GF-D8 (cell line): ENCODE measurements at regions not wholly inside any gene's neighbourhood (a gene's known extent, or its start where the extent isn't known, plus 50 kb on each side); places are given as distances from the start of the nearest gene placed in this dataset.

Experiments
- DNase-seq: peaks from one replicate; lab custom pipeline; 2025; lab: John Stamatoyannopoulos, UW

DNA sequence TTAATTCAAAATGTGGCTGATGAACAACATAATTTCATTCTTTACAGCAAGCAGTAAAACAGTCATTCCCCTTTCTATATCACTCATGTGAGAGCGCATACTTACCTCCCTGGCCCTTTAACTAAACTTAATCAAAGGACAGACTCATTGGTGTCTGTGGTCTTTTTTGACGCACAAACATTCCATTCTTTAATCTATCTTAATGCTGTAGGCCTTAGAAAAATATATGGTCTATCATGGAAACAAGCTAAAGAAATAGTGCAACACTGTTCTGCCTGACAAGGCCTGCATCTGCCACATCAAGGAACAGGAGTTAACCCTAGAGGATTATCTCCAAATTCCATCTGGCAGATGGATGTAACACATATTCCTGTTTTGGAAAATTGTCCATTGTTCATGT, 878.1 kb downstream of the NLGN4Y start:
- DNase-seq: no peak

DNA sequence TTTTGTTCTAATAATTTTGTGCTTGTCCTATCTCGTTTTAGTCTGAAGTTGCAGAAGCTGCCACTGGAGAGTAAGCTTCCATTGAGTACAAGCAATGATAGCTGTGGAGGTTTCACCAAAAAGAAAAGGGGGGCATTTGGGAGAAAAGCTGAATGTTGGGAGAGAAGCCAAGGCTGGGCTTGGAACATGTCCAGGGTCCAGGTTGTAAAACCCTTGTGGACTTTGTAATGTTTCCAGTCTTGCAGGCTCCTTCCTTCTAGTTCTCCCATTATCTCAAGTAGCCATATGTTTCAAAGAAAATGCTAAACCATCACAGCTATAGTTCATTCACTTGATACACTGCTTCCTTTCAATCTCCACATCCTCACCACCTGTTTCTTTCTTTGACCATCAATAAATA, 880.2 kb downstream of the NLGN4Y start:
- no peak for DNase-seq

DNA sequence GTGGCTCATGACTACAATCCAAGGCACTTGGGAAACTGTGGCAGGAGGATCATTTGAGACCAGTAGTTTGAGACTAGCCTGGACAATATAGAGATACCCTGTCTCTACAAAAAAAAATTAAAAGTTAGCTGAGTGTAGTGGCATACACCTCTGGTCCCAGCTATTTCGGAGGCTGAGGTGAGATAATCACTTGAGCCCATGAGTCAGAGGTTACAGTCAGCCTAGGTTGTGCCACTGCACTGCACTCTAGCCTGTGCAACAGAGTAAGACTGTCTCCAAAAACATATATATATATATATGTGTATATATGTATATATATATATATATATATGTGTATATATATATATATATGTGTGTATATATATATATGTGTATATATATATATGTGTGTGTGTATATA, 890.8 kb downstream of the NLGN4Y start:
- DNase-seq: no peak

DNA sequence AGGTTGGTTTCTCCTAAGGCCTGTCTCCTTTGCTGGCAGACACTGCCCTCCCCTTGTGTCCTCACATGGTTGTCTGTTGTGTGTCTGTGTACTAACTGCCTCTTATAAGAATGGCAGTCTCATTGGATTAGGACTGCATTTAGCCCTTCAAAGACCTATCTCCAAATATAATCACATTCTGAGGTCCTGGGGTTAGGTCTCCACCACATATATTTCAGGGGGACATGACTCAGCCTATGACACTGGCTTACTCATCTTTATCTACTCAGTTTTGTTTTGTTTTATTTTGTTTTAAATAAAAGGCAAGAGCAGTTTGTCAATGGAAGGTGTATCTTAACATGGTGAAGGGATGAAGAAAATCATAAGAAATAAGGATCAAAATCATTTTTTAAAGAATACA, 894.3 kb downstream of the NLGN4Y start:
- no peak for DNase-seq

DNA sequence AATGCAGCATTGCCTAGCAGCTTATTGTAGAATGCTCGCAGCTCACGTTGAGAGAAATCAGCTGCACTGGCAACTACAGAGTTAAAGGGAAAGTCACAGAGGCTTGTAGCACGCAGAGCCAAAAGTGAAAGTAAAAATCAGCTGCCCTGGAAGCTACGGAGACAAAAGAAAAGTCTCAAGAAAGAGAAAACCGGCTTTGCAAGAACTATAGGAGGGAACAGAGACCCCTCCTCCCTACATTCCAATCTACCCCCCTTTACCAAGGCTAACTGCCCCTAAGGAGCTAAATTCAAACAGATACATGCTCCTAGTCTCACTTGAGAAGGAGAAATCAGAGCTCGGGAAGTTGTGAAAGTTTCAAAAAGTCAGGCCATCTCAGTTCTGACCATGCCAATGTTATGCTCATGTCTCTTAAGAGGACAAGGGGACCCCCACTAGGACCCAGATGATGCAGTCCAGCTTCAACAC, 900.4 kb downstream of the NLGN4Y start:
- DNase-seq: no peak

DNA sequence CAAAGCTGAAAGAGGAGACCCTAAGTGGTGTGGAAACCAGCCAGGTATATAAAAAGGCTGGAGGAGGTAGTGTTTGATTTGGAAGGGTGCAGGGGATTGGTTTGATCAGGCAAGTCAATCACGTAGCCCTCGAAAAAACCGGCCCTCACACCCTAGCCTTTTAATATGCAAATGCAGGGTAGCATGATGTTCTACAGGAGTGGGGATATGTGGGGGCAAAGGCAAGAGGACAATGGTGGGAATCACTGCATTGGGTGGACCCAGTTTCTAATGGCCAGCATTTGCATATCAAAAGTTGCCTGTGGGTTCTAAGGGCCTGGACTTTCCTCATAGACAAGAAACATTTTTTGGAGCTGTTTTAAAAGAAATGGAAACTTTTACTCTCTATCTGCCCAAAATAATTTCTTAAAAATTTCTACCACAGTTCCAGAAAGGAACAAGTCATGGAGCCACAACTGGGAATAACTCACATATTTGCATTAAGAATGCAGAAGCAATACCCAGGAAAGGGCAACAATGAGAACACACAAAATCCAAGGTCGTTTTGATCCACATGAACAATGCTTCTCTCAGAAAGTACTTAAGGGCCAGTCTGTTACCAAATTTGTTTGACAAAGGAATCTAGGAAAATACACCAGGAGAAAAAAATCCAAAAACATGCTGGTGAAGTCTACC, 915.8 kb downstream of the NLGN4Y start:
- no peak for DNase-seq

DNA sequence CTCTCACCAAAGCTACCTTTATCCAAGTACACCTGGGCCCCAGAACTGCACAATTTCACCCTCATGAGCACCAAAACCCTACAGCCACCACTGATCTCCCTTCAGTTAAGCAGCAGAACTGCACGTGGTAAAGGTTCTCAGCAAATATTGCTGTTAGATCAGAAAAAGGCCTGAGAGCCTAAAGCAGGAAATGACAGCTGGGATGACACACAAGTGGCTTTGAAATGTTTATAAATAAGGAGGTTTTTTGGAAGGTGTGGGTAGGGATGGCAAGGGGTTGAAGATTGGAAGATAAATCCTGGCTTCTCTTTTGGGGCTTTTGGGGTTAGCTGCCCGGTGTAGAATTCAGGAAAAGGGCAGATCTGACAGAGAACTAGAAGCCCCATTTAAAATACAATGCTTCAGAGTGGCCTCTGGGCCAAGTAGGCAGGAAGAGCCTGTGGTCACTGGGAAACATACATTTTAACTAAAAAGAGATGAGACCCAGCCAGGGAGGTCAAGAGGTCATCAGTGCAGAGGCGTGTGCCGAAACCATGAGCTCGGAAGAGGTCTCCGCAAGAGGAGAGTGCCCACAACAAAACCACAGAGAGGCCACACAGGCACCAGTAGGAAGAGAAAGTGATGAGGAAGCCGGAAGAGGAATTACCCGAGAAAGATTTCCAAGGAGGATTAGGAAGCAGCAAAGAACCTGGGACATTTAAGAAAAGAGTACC, 916.5 kb downstream of the NLGN4Y start:
- DNase-seq: no peak

DNA sequence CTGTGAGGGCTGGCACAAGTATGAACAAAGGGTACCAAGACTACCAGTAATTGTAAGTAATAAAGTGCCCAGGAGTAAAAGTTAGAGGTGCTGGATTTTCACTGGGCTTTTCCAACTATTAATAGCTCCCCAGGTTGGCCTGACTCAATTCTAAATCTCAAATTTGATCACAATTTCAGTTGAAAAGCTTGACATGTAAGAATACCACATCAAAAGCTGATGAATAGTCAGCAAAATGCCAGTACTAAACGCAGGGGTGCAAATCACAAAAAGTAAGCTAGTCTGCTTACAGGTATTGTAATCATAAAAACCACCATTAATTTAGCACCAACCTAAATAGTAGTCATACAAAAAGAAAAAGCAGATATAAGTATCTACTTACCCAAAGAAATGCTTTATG, 917.5 kb downstream of the NLGN4Y start:
- DNase-seq: no peak

DNA sequence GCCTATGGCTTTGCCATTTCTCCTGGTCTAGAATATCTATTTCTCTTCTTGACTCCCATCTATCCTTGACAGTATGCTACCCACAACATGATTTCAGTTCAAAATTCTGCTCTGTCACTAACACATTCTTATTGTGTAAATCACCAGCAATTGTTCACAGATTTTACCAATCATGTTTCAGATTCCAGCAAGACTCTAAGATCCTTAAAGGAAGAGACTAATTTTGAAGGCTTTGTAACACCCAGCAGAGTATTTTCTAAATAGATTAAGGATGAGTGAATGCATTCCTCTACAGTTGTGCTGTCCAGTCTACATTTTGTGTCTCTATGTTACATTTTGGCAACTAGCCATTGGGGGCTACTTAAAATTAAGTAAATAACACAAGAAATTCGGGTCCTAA, 921.5 kb downstream of the NLGN4Y start:
- no peak for DNase-seq

DNA sequence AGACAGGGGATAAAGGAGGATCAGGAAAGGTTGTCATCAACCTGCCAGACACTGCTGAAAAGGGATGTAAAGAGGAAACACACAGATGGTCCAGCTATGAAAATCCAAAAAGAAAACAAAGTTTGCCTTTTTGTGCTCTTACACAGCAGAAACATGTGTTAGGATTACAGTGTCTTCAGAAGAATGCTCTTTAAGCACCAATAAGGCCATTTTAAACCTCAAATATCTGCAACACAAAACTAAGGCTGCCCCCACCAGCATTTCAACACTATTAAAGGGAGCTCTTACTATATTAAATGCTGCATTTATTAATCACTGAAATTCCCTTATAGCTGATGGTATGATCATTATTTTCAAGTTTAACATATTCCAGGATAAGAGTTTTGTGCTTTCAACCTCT, 922.5 kb downstream of the NLGN4Y start:
- DNase-seq: no peak

DNA sequence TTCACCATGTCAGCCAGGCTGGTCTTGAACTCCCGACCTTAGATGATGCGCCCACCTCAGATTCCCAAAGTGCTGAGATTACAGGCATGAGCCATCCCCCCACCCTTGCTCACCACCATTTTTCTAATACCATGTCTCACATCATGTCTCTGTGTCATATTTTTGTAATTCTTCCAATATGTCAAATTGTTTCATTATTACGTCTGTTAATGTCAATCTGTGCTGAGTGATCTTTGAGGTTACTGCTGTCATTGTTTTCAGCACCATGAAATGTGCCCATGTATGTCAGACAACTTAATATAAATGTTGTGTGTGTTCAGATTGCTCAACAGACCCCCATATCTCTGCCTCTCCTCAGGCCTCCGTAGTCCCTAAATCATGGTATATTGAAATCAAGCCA, 923.6 kb downstream of the NLGN4Y start:
- no peak for DNase-seq

DNA sequence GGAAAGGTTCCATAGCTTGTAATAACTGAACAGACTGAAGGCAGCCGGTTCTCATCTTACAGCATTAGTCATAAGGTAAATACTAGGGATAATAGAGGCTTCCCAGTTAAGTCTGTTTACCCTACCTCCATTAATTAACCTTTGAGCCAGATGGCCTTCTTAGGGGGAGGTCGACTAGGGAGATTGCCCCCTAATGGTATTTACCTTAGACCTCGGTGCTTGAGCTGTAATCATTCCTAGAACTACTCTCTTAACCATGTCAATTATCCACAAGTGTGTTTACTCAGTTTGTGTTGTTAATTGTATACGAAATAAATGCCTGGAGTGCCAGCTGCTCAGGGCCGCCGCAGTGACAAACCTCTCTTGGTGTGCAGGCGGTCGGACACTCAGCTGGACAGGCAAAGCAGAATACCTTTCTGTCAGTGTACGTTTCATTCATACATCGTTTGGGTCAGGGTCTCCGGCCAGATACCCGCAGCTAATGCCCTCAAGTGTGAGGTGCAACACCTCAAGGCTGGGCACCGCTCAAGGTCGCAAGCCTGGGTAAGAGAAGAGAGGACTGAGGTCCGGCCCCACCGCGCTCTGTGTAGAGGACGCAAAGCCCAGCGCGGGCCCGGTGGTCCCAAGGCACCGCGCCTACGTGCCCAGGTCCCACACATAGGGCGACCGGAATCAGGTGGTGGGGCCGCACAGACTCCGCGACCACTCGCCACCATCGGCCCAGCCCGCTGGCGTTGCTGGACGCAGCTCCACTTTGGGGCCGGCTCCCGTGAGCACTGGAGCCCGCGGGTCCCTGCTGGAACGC, 931.0 kb downstream of the NLGN4Y start:
- DNase-seq: no peak

DNA sequence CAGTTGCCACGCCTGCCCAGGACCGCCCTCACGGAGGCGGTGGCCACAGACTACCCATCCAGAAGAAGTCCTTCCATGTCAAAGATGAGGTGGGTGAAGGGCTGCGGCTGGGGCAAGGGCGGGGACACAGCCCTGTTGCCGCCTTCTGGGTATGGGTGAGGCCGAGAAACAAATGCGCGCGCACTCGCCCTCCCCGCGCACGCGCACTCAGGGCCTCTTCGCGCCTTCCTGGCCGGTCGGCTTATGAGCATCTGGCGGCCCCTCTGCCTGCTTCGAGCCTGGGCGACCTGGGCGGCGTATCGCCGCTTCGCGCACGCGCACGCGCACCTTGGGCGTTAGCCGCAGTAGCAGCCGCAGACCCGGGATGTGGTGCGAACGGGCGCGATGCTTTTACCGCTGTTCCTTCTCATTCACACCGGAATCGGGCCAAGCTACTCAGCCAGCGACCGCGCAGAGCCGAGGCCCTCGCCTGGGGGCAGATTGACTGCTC, 931.7 kb downstream of the NLGN4Y start:
- no peak for DNase-seq

DNA sequence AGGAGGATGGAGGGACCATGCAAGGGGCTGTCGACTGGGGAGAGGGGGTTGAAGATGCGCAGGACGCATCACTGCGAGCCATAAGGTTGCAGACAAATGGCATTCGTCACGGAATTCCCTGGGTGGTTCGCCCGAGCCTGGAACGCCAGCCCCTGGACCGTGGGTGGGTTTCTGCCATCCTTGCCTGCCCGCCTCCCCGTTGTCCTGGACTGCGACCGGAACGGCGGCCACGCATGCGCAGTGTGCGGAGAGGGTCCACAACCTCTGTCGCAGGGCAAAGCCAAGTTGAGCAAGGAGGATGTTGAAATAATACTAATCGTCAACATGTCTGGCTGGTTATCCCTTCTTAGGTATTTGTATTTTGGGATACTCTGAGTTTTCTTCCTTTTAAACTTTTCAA, 932.2 kb downstream of the NLGN4Y start:
- no peak for DNase-seq

DNA sequence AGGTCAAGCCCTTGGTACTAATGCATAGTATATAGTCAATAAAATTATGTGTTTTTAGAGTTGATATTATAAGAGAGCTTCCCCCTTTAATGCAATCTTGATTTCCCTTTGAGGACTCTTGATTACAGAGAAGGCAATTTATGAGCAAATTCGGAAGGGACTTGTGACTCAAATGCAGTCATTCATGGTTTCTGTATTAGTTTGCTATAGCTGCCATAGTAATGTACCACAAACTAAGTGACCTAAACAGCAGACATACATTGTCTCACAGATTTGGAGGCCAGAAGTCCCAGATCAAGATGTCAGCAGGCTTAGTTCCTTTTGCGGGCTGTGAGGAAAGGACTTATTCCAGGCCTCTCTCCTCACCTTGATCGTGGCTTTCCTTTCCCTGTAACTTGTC, 933.4 kb downstream of the NLGN4Y start:
- DNase-seq: no peak

DNA sequence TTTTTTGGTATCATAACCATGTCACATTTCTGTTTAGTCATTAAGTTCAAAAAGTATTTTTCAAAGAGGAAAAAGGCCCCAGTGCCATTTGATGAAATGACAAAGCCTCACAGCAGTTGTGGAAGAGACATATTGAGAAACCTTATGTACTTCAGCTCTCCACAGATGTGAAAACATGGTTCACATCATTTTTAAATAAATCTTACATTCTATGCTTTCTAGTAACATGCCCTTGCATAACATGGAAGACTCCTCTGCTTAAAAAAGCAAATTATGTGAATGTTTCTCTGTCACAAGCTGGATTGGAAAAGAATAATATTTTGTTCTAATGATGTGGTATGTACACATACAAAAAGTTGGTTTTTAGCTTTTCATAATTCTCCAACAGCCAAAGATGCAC, 934.1 kb downstream of the NLGN4Y start:
- no peak for DNase-seq

DNA sequence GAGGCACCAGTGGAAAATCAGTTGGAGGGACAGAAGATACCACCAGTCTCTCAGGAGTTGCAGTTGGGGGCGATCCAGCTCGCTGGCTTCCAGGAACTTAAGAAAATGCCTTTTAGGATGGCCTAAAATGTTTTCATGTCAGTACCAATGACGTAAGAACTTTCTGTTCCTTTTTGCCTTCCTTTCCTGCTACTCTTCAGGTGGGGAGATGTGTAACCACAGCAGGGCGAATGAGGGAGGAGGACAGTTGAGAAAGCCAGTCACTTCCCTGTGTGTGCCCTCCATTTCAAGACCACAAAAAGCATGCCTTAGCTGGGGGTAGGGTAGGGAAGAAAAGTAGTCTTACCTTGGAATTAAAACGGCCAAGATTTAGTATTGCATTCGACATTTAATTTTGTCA, 941.6 kb downstream of the NLGN4Y start:
- DNase-seq: no peak

DNA sequence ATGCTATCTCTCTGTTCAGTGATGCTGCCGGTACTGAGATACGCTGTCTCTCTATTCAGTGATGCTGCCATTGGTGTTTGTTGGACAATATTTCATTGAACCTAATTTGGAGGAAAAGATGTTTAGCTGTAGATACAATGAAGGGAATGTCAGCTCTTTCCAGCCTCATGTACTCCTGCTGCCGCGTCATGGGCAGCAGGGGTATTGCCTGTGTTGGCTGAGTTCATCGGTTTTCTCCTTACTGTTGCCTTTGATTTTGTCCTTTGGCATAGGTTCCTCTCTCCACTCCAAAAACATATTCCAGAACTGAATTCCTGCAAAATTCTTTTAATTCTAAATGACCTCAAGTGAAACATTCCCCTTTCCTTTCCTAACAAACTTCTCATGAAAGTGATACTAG, 942.6 kb downstream of the NLGN4Y start:
- DNase-seq: no peak

DNA sequence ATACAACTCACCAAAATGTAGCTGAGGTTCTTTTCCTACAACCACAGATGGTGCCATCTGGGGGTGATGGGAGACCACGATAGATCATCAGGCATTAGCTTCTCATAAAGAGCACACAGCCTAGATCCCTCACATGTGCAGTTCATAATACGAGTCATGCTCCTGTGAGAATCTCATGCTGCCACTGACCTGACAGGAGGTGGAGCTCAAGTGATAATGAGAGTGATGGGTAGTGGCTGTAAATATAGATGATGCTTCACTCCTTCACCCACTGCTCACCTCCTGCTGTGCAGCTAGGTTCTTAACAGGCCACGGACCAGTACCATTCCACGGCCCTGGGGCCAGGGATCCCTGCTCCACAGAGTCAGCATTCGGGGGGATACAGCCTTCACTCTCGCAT, 943.8 kb downstream of the NLGN4Y start:
- no peak for DNase-seq

DNA sequence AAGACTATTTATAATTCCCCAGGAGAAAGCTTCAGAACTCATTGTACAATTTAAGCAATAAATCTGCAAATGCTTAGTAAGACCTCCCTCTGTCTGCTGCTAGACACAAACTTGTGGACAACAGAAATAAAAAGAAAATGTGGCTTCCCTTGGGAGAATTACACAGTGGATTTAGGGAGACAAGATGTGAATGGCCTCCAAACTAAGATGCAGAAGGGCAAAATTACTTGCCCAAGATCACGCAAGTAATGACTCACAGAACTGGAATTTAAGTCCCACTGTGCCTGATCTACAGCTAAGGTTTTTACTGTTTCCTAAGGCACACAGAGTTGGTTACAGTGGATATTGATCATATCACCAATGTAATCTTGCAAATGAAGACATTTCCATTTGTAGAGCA, 947.0 kb downstream of the NLGN4Y start:
- no peak for DNase-seq

DNA sequence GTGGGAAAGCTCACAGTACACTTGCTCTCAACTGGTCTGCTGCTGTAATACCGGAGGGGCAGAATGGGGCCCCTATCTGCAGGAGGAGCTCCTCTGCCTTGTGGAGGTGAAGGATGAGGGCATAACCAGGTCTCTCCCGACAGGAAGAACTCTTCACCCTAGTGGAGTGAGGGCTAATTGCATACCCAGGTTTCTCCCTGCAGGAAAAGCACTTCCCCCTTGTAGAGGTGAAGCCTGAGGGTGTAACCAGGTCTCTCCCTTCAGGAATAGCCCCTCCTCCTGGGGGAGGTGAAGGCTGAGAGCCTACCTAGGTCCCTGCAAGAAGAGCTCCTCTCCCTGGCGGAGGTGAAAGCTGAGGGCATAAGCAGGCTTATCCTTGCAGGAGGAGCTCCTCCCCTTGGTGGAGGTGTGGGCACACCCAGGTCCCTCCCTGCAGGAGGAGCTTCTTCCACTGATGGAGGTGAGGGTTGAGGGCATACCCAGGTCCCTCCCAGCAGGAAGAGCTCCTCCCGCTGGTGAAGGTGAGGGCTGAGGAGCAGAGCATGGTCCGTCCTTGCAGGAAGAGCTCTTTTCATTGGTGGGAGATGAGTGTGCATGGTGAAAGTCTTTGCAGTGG, 954.1 kb downstream of the NLGN4Y start:
- DNase-seq: no peak

DNA sequence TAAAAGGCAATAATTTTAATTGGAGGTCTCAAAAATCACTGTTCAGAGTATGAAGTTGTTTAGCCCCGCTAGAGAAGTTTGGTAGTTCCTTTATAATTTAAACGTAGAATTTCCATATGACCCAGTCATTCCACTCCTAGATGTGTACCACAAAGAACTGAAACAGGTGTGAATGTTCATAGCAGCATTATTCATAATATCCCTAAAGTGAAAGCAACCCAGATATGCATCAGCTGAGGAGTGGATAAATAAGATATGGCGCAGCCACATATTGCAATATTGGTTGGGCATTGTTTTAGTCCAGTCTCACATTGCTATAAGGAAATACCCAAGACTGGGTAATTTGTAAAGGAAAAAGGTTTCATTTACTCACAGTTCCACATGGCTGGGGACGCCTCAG, 976.2 kb downstream of the NLGN4Y start:
- DNase-seq: no peak

DNA sequence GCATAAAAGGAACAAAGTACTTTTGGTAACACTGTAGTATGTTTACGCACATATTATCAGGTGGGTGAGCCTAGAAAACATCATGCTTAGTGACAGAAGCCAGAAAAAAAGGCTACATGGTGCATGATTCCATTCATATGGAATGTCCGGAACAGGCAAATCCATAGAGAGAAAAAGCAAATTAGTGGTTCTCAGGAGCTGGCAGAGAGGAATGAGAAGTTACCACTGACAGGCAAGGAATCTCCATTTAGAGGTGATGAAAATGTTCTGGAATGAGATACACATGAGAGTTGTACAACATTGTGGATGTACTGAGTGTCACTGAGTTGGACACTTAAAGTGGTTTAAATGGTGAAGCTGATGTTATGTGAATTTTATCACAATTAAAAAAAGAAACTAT, 976.9 kb downstream of the NLGN4Y start:
- no peak for DNase-seq
